ACHN (cell line): ENCODE measurements at regions not wholly inside any gene's neighbourhood (a gene's known extent, or its start where the extent isn't known, plus 50 kb on each side); places are given as distances from the start of the nearest gene placed in this dataset.

Experiments used
- DNase-seq: peaks from one replicate; pipeline ENCODE4 v3.0.0-alpha.2; 2015
- in situ Hi-C: cut with HindIII; loops from 2 replicates; pipeline ENCODE4 v1.10.0; 2017; ENCODE audit warnings: low sequenced_read_pairs, low pct_ligation_motif_present, low pct_unique_long_range_greater_than_20kb

GRCh38 chr1:5297886-5298239 lies 643.5 kb downstream of the AJAP1 start:
- no peak for DNase-seq
- in situ Hi-C loops: no loop called here

GRCh38 chr1:5297180-5297885 lies 642.9 kb downstream of the AJAP1 start:
- in situ Hi-C loops: no loop called here
- DNase-seq: no peak

- in situ Hi-C loops: no loop called here
- DNase-seq: no peak
Observed at GRCh38 chr1:5296557-5297179, 642.3 kb downstream of the AJAP1 start.

GRCh38 chr1:5296095-5296494 lies 641.7 kb downstream of the AJAP1 start:
- no peak for DNase-seq
- in situ Hi-C loops: no loop called here

- in situ Hi-C loops: no loop called here
- no peak for DNase-seq
Observed at GRCh38 chr1:5291889-5292288, 637.5 kb downstream of the AJAP1 start.

GRCh38 chr1:5287178-5288150 lies 633.1 kb downstream of the AJAP1 start:
- no peak for DNase-seq
- in situ Hi-C loops: no loop called here

- in situ Hi-C loops: no loop called here
- DNase-seq: no peak
Observed at GRCh38 chr1:5286244-5286643, 631.8 kb downstream of the AJAP1 start.

- in situ Hi-C loops: no loop called here
Observed at GRCh38 chr1:5274527-5274926, 620.1 kb downstream of the AJAP1 start.

GRCh38 chr1:5273280-5274003 lies 619.0 kb downstream of the AJAP1 start:
- DNase-seq: no peak
- in situ Hi-C loops: no loop called here

More at GRCh38 chr1:5274527-5274926, 620.1 kb downstream of the AJAP1 start:
- no peak for DNase-seq

GRCh38 chr1:5272325-5272724 lies 617.9 kb downstream of the AJAP1 start:
- in situ Hi-C loops: no loop called here
- no peak for DNase-seq

- DNase-seq: no peak
- in situ Hi-C loops: no loop called here
Observed at GRCh38 chr1:5271264-5271663, 616.9 kb downstream of the AJAP1 start.

GRCh38 chr1:5269901-5270300 lies 615.5 kb downstream of the AJAP1 start:
- in situ Hi-C loops: no loop called here
- DNase-seq: no peak

GRCh38 chr1:5267603-5268235 lies 613.3 kb downstream of the AJAP1 start:
- in situ Hi-C loops: no loop called here
- no peak for DNase-seq

GRCh38 chr1:5265438-5266075 lies 611.1 kb downstream of the AJAP1 start:
- no peak for DNase-seq
- in situ Hi-C loops: no loop called here

- no peak for DNase-seq
- in situ Hi-C loops: no loop called here
Observed at GRCh38 chr1:5264476-5264875, 610.1 kb downstream of the AJAP1 start.

GRCh38 chr1:5256793-5257192 lies 602.4 kb downstream of the AJAP1 start:
- in situ Hi-C loops: no loop called here

GRCh38 chr1:5254975-5255374 lies 600.6 kb downstream of the AJAP1 start:
- DNase-seq: no peak
- in situ Hi-C loops: no loop called here

More at GRCh38 chr1:5256793-5257192, 602.4 kb downstream of the AJAP1 start:
- no peak for DNase-seq
